ENCODE measurements at regions not wholly inside any gene's neighbourhood (a gene's known extent, or its start where the extent isn't known, plus 50 kb on each side); places are given as distances from the start of the nearest gene placed in this dataset.

- no peak for DNase-seq
Observed at GRCh38 chr7:155930061-155930460, 117.8 kb upstream of the SHH start.

- no peak for DNase-seq
Observed at GRCh38 chr7:155928583-155928982, 116.3 kb upstream of the SHH start.

- no peak for DNase-seq
Observed at GRCh38 chr7:155927905-155928304, 115.6 kb upstream of the SHH start.

GRCh38 chr7:155925682-155926081, 113.4 kb upstream of the SHH start:
- DNase-seq, result no peak

GRCh38 chr7:155922067-155922816, 110.0 kb upstream of the SHH start:
- no peak for DNase-seq

GRCh38 chr7:155921804-155922066, 109.5 kb upstream of the SHH start:
- DNase-seq, result no peak

- no peak for DNase-seq
Observed at GRCh38 chr7:155921086-155921803, 109.0 kb upstream of the SHH start.

GRCh38 chr7:155920068-155920461, 107.8 kb upstream of the SHH start:
- no peak for DNase-seq

- DNase-seq, result no peak
Observed at GRCh38 chr7:155919391-155920067, 107.3 kb upstream of the SHH start.

- DNase-seq, result no peak
Observed at GRCh38 chr7:155918720-155919390, 106.6 kb upstream of the SHH start.

GRCh38 chr7:155917836-155918430, 105.7 kb upstream of the SHH start:
- no peak for DNase-seq

- no peak for DNase-seq
Observed at GRCh38 chr7:155916926-155917655, 104.8 kb upstream of the SHH start.

- no peak for DNase-seq
Observed at GRCh38 chr7:155914341-155914740, 102.1 kb upstream of the SHH start.

GRCh38 chr7:155913719-155914118, 101.5 kb upstream of the SHH start:
- no peak for DNase-seq

- DNase-seq, result no peak
Observed at GRCh38 chr7:155913291-155913690, 101.0 kb upstream of the SHH start.

GRCh38 chr7:155911471-155912105, 99.3 kb upstream of the SHH start:
- DNase-seq, result no peak

- DNase-seq, result no peak
Observed at GRCh38 chr7:155908385-155908784, 96.1 kb upstream of the SHH start.

- no peak for DNase-seq
Observed at GRCh38 chr7:155907450-155908200, 95.4 kb upstream of the SHH start.

GRCh38 chr7:155901176-155901575, 88.9 kb upstream of the SHH start:
- no peak for DNase-seq

- DNase-seq, result no peak
Observed at GRCh38 chr7:155899596-155899995, 87.3 kb upstream of the SHH start.

GRCh38 chr7:155897758-155898386, 85.6 kb upstream of the SHH start:
- no peak for DNase-seq
